ENCODE measurements at regions not wholly inside any gene's neighbourhood (a gene's known extent, or its start where the extent isn't known, plus 50 kb on each side); places are given as distances from the start of the nearest gene placed in this dataset.

GRCh38 chr5:109951348-109951747, 261.6 kb downstream of the MAN2A1 start:
- DNase-seq (ENCODE audit: low read depth in 1 of 2, low spot score in 2 of 2): no peak
- Histone ChIP-seq H3K4me1 (replicated peaks) (no peaks in the 10 kb centered on the region), H3K27ac (no peak overlapping the region), H3K9me3 (replicated peaks) (no peaks in the 10 kb centered on the region), H3K36me3 (no peaks in the 10 kb centered on the region), H3K27me3 (replicated peaks) (no peaks in the 10 kb centered on the region), H3K4me3 (no peak overlapping the region)

GRCh38 chr5:109951758-109952157, 262.0 kb downstream of the MAN2A1 start:
- H3K27me3 ChIP-seq (replicated peaks): no peaks in the 10 kb centered on the region; the same call in 1 of the 2 replicates
- H3K27ac ChIP-seq: no peak overlapping the region
- H3K9me3 ChIP-seq (replicated peaks): no peaks in the 10 kb centered on the region
- H3K4me1 ChIP-seq (replicated peaks): no peaks in the 10 kb centered on the region
- no peak overlapping the region for H3K4me3 ChIP-seq
- no peak for DNase-seq (ENCODE audit: low read depth in 1 of 2, low spot score in 2 of 2)
- no peaks in the 10 kb centered on the region for H3K36me3 ChIP-seq

- peaks cover 3% of the 10 kb centered on the region; the same call in 1 of the 2 replicates for H3K27me3 ChIP-seq (replicated peaks)
- no peak overlapping the region for H3K4me3 ChIP-seq
- H3K27ac ChIP-seq: no peak overlapping the region
- no peaks in the 10 kb centered on the region for H3K9me3 ChIP-seq (replicated peaks)
- no peaks in the 10 kb centered on the region for H3K36me3 ChIP-seq
- no peaks in the 10 kb centered on the region for H3K4me1 ChIP-seq (replicated peaks)
- DNase-seq (ENCODE audit: low read depth in 1 of 2, low spot score in 2 of 2): no peak
Observed at GRCh38 chr5:109953761-109954160, 264.0 kb downstream of the MAN2A1 start.

GRCh38 chr5:109956884-109957283, 267.2 kb downstream of the MAN2A1 start:
- Histone ChIP-seq H3K4me1 (replicated peaks) (no peaks in the 10 kb centered on the region), H3K9me3 (replicated peaks) (no peaks in the 10 kb centered on the region), H3K36me3 (no peaks in the 10 kb centered on the region), H3K27ac (no peak overlapping the region), H3K27me3 (replicated peaks) (peaks cover 3% of the 10 kb centered on the region; the same call in 1 of the 2 replicates), H3K4me3 (no peak overlapping the region)
- no peak for DNase-seq (ENCODE audit: low read depth in 1 of 2, low spot score in 2 of 2)

- Histone ChIP-seq H3K4me1 (replicated peaks) (no peaks in the 10 kb centered on the region), H3K27me3 (replicated peaks) (peaks cover 3% of the 10 kb centered on the region; the same call in 1 of the 2 replicates), H3K4me3 (no peak overlapping the region), H3K9me3 (replicated peaks) (0 out of 2 replicates have a peak, but pooled peaks cover under 1% of the 10 kb centered on the region), H3K27ac (no peak overlapping the region), H3K36me3 (no peaks in the 10 kb centered on the region)
- DNase-seq (ENCODE audit: low read depth in 1 of 2, low spot score in 2 of 2): no peak
Observed at GRCh38 chr5:109958082-109958481, 268.4 kb downstream of the MAN2A1 start.

- no peaks in the 10 kb centered on the region for H3K36me3 ChIP-seq
- H3K4me1 ChIP-seq (replicated peaks): no peaks in the 10 kb centered on the region
- H3K4me3 ChIP-seq: no peak overlapping the region
- 0 out of 2 replicates have a peak, but pooled peaks cover 2% of the 10 kb centered on the region for H3K9me3 ChIP-seq (replicated peaks)
- no peak for DNase-seq (ENCODE audit: low read depth in 1 of 2, low spot score in 2 of 2)
- peaks cover 3% of the 10 kb centered on the region; the same call in 1 of the 2 replicates for H3K27me3 ChIP-seq (replicated peaks)
- H3K27ac ChIP-seq: no peak overlapping the region
Observed at GRCh38 chr5:109959652-109960051, 269.9 kb downstream of the MAN2A1 start.

GRCh38 chr5:109961751-109962150, 272.0 kb downstream of the MAN2A1 start:
- Histone ChIP-seq H3K9me3 (replicated peaks) (0 out of 2 replicates have a peak, but pooled peaks cover 2% of the 10 kb centered on the region), H3K27me3 (replicated peaks) (peaks cover 3% of the 10 kb centered on the region; the same call in 1 of the 2 replicates), H3K4me3 (no peak overlapping the region), H3K36me3 (no peaks in the 10 kb centered on the region), H3K4me1 (replicated peaks) (no peaks in the 10 kb centered on the region), H3K27ac (no peak overlapping the region)
- no peak for DNase-seq (ENCODE audit: low read depth in 1 of 2, low spot score in 2 of 2)

GRCh38 chr5:109962882-109963603, 273.3 kb downstream of the MAN2A1 start:
- H3K27me3 ChIP-seq (replicated peaks): no peaks in the 10 kb centered on the region
- no peaks in the 10 kb centered on the region for H3K36me3 ChIP-seq
- no peak for DNase-seq (ENCODE audit: low read depth in 1 of 2, low spot score in 2 of 2)
- H3K27ac ChIP-seq: no peak overlapping the region
- 0 out of 2 replicates have a peak, but pooled peaks cover 2% of the 10 kb centered on the region for H3K9me3 ChIP-seq (replicated peaks)
- H3K4me1 ChIP-seq (replicated peaks): no peaks in the 10 kb centered on the region
- H3K4me3 ChIP-seq: no peak overlapping the region

GRCh38 chr5:109964136-109964535, 274.4 kb downstream of the MAN2A1 start:
- no peak for DNase-seq (ENCODE audit: low read depth in 1 of 2, low spot score in 2 of 2)
- H3K9me3 ChIP-seq (replicated peaks): 0 out of 2 replicates have a peak, but pooled peaks cover 2% of the 10 kb centered on the region
- no peak overlapping the region for H3K4me3 ChIP-seq
- H3K27me3 ChIP-seq (replicated peaks): no peaks in the 10 kb centered on the region
- H3K4me1 ChIP-seq (replicated peaks): no peaks in the 10 kb centered on the region
- no peak overlapping the region for H3K27ac ChIP-seq
- no peaks in the 10 kb centered on the region for H3K36me3 ChIP-seq

GRCh38 chr5:109965634-109966033, 275.9 kb downstream of the MAN2A1 start:
- no peak for DNase-seq (ENCODE audit: low read depth in 1 of 2, low spot score in 2 of 2)
- H3K27ac ChIP-seq: no peak overlapping the region

GRCh38 chr5:109971968-109972367, 282.2 kb downstream of the MAN2A1 start:
- H3K36me3 ChIP-seq: no peaks in the 10 kb centered on the region
- DNase-seq (ENCODE audit: low read depth in 1 of 2, low spot score in 2 of 2): no peak
- no peak overlapping the region for H3K4me3 ChIP-seq
- no peaks in the 10 kb centered on the region for H3K9me3 ChIP-seq (replicated peaks)
- H3K27ac ChIP-seq: no peak overlapping the region
- peaks cover 5% of the 10 kb centered on the region for H3K27me3 ChIP-seq (replicated peaks)
- H3K4me1 ChIP-seq (replicated peaks): no peaks in the 10 kb centered on the region

More at GRCh38 chr5:109965634-109966033, 275.9 kb downstream of the MAN2A1 start:
- Histone ChIP-seq H3K4me3 (no peak overlapping the region), H3K4me1 (replicated peaks) (no peaks in the 10 kb centered on the region), H3K27me3 (replicated peaks) (peaks cover 5% of the 10 kb centered on the region; the same call in 1 of the 2 replicates), H3K36me3 (no peaks in the 10 kb centered on the region), H3K9me3 (replicated peaks) (0 out of 2 replicates have a peak, but pooled peaks cover 2% of the 10 kb centered on the region)

- H3K4me1 ChIP-seq (replicated peaks): no peaks in the 10 kb centered on the region
- no peak overlapping the region for H3K27ac ChIP-seq
- DNase-seq (ENCODE audit: low read depth in 1 of 2, low spot score in 2 of 2): no peak
- no peaks in the 10 kb centered on the region for H3K27me3 ChIP-seq (replicated peaks)
- no peaks in the 10 kb centered on the region for H3K36me3 ChIP-seq
- no peak overlapping the region for H3K4me3 ChIP-seq
- H3K9me3 ChIP-seq (replicated peaks): no peaks in the 10 kb centered on the region
Observed at GRCh38 chr5:109981979-109982378, 292.3 kb downstream of the MAN2A1 start.

- Histone ChIP-seq H3K9me3 (replicated peaks) (no peaks in the 10 kb centered on the region), H3K4me1 (replicated peaks) (no peaks in the 10 kb centered on the region), H3K36me3 (no peaks in the 10 kb centered on the region), H3K27ac (no peak overlapping the region), H3K27me3 (replicated peaks) (0 out of 2 replicates have a peak, but pooled peaks cover 7% of the 10 kb centered on the region), H3K4me3 (no peak overlapping the region)
- no peak for DNase-seq (ENCODE audit: low read depth in 1 of 2, low spot score in 2 of 2)
Observed at GRCh38 chr5:109982966-109983534, 293.3 kb downstream of the MAN2A1 start.

- no peak overlapping the region for H3K27ac ChIP-seq
- no peak overlapping the region for H3K4me3 ChIP-seq
- DNase-seq (ENCODE audit: low read depth in 1 of 2, low spot score in 2 of 2): no peak
- no peaks in the 10 kb centered on the region for H3K9me3 ChIP-seq (replicated peaks)
- H3K4me1 ChIP-seq (replicated peaks): no peaks in the 10 kb centered on the region
- 0 out of 2 replicates have a peak, but pooled peaks cover 7% of the 10 kb centered on the region for H3K27me3 ChIP-seq (replicated peaks)
- no peaks in the 10 kb centered on the region for H3K36me3 ChIP-seq
Observed at GRCh38 chr5:109986726-109987125, 297.0 kb downstream of the MAN2A1 start.

Measured in SJSA1 (cell line).